D721Med (cell line): ENCODE measurements at regions not wholly inside any gene's neighbourhood (a gene's known extent, or its start where the extent isn't known, plus 50 kb on each side); places are given as distances from the start of the nearest gene placed in this dataset.
"Not testable (repeated sequence)": the region's sequence is repeated elsewhere in the genome, so short reads cannot be mapped to it uniquely, and the experiment has no call there.

Experiments used
- DNase-seq: peaks from one replicate; pipeline ENCODE4 v3.0.0; 2011; ENCODE audit warnings: low spot score; ENCODE audit not compliant: insufficient read length
- FAIRE-seq: peaks from 2 replicates; lab custom pipeline; 2011; peaks lifted over from hg19 to GRCh38; lab: Jason Lieb, UNC
- TF ChIP-seq, protein P1 (sequence below): IDR thresholded peaks from 2 replicates; pipeline ENCODE4 v1.5.1; 2012; ENCODE audit warnings: mild to moderate bottlenecking, control low read depth; ENCODE audit not compliant: insufficient read depth; ENCODE audit errors: missing control alignments

DNA sequence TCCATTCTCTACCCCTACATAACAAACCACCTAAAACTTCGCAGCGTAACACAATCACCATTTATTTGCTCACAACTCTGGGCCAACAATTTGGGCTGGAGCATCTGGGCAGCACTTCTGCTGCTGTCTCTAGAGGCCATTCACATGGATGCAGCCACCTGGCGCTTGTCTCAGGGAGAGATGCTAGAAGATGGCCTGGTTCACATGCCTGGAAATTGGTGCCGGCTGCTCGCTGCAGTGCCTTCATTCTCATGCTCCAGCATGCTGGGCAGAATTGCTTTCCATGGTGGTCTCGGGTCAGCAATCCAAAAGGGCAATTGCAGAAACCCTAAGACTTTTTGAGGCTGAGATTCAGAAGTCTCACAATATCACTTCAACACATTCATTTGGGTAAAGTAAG lies 157.4 kb downstream of the SUCLG1 start:
- DNase-seq: no peak
- FAIRE-seq: no peak
- TF ChIP-seq, protein P1, sequence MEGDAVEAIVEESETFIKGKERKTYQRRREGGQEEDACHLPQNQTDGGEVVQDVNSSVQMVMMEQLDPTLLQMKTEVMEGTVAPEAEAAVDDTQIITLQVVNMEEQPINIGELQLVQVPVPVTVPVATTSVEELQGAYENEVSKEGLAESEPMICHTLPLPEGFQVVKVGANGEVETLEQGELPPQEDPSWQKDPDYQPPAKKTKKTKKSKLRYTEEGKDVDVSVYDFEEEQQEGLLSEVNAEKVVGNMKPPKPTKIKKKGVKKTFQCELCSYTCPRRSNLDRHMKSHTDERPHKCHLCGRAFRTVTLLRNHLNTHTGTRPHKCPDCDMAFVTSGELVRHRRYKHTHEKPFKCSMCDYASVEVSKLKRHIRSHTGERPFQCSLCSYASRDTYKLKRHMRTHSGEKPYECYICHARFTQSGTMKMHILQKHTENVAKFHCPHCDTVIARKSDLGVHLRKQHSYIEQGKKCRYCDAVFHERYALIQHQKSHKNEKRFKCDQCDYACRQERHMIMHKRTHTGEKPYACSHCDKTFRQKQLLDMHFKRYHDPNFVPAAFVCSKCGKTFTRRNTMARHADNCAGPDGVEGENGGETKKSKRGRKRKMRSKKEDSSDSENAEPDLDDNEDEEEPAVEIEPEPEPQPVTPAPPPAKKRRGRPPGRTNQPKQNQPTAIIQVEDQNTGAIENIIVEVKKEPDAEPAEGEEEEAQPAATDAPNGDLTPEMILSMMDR: no peak

DNA sequence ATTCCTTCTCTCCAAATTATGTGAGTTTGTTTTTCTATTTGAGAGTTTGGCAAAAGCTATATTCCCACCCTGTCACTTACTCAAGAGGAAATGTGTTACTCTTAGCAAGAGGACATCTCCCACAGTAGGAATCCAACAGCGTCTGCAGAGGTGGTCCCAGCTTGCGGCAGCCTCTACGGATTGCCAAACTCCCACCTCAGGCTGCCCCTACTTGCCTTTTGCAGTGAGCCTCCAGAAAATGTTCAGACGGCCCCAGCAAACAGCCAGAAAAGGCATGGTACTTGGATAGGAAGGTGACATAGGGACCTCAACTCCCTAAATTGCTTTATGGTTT lies 158.4 kb downstream of the SUCLG1 start:
- FAIRE-seq (no peak), DNase-seq (no peak)
- TF ChIP-seq, protein P1: no peak

DNA sequence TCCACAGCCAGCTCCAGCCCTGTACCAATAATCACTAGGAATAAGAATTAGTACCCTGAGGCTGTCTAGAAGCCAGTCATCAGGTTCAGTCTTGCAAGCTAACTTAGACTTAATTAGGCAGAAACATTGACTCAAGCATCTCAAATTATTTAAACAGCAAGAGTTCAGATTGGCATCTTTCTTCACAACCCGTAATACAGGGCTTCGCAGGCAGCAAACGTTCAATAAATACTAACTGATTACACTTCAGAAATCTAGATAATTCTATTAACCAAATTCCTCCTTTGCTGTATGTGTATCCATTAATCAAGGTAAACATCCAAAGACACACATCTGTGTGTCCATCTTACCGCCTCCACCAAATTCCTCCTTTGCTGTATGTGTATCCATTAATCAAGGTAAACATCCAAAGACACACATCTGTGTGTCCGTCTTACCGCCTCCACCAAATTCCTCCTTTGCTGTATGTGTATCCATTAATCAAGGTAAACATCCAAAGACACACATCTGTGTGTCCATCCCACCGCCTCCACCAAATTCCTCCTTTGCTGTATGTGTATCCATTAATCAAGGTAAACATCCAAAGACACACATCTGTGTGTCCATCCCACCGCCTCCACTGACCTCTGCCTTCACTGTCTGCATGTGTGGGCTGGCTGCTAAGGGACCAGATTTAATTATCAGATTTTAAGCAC lies 158.9 kb downstream of the SUCLG1 start:
- FAIRE-seq, DNase-seq: not testable (repeated sequence)

DNA sequence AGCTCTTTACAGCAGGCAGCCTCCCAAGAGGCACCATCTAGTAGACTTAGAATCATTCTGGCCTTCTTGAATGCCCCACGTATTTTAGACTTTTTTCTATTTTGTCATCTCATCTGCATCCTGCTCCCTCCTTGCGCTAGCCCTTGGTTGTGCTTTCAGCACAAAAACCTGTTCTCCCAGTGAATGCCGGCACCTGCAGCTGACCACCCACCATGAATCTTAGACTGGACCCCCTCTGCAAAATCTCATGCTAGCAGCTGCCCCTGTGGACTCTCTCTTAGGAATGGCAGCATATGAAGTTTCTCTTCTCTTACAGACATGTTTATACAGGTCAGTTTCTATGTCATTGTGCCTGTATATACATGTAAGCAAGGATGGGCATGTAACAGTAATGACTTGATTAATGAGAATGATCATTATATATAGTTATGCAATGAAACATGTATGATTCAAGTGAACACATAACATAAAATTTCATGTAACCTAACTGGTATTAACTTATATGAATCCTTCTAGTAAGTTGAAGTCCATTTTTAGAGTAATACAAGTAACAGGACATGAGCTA lies 159.8 kb downstream of the SUCLG1 start:
- no peak for FAIRE-seq
- DNase-seq: no peak
- TF ChIP-seq, protein P1: no peak

DNA sequence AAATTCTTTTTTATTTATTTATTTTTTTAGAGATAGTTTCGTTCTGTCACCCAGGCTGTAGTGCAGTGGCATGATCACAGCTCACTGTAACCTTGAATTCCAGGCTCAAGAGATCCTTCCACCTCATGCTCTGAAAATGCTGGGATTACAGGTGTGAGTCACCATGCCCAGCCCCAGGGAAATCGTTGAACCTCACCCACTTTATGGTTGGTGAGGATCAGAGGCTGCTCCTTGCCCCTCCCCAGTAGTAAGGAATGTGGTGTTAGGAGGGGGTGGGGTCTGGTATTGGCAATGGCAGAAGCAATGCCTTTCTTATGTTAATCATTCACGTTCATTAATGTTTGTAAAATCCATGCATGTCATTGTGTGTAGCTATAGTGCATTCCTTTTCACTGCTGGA lies 161.9 kb downstream of the SUCLG1 start:
- TF ChIP-seq, protein P1: no peak
- DNase-seq (no peak), FAIRE-seq (no peak)

DNA sequence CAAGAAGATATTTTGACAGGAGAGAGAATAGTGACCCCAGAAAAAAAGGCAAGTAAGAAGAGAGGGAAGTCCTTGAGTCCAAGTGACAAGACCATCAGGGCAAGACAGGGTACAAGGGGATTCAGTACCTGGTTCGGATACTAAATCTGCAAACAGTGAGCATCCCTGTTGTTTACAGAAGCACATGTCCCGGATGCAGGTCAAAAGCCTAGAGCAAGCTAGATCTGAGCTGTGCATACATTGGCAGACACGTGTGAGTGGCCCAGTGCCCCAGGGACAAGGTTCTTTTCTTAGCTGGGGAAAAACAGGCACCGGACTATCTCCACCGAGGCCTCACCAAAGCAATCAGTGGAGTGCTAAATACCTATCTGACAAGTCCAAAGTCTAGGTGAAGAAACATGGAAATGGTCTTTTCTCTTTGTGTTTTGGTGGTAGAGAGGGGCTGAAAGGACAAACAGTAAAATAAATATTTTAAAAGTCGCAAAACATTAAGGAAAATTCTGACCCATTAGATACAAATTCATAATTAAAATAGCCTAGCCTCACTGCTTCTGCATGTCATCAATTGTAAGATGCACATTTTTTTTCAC lies 165.2 kb downstream of the SUCLG1 start:
- DNase-seq: no peak
- FAIRE-seq: no peak
- TF ChIP-seq, protein P1: no peak

DNA sequence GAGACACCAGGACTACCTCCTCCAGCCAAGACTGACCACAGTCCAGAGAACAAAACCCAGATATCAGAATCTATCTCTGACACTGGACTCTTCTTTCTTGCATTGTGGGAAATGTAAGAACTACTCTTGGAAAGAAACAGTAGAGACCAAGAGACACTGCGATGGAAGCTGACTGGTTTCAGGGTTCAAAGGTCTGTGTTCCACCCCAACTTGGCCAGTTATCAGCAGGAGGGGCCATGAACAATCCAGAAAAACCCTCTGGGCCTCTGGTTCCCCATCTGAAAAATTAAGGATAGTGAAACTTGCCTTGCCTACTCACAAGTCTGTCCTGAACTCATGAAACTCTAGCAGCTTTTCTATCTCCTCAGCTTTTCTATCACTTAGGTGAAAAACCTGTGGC lies 166.5 kb downstream of the SUCLG1 start:
- FAIRE-seq (no peak), DNase-seq (no peak)
- TF ChIP-seq, protein P1: no peak
